ENCODE measurements at regions not wholly inside any gene's neighbourhood (a gene's known extent, or its start where the extent isn't known, plus 50 kb on each side); places are given as distances from the start of the nearest gene placed in this dataset.

DNA sequence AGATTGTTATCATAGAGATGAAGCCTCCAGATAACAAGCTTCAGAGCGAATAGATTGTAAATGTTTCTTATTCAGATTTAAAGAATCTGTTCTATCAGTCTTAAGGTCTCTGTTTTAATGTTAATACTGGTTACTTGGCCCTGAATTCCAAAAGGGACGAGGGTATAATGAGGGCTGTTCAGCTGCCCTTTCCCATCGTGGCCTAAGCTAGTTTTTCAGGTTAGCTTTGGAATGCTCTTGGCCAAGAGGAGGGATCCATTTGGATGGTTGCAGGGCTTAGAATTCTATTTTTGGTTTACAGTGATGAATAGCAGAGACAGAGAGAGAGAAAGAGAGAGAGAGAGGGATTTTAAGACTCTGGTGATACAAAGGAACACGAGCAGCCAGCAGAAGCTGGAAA is 62.8 kb upstream of the UFL1 start:
- no peak for TF ChIP-seq POLR2A (IDR thresholded peaks at IDR 0.05)
- TF ChIP-seq, protein P1, sequence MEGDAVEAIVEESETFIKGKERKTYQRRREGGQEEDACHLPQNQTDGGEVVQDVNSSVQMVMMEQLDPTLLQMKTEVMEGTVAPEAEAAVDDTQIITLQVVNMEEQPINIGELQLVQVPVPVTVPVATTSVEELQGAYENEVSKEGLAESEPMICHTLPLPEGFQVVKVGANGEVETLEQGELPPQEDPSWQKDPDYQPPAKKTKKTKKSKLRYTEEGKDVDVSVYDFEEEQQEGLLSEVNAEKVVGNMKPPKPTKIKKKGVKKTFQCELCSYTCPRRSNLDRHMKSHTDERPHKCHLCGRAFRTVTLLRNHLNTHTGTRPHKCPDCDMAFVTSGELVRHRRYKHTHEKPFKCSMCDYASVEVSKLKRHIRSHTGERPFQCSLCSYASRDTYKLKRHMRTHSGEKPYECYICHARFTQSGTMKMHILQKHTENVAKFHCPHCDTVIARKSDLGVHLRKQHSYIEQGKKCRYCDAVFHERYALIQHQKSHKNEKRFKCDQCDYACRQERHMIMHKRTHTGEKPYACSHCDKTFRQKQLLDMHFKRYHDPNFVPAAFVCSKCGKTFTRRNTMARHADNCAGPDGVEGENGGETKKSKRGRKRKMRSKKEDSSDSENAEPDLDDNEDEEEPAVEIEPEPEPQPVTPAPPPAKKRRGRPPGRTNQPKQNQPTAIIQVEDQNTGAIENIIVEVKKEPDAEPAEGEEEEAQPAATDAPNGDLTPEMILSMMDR (IDR thresholded peaks at IDR 0.05) = no peak

All from testis (tissue), 2 donors.